Panc1 (cell line): ENCODE measurements at regions not wholly inside any gene's neighbourhood (a gene's known extent, or its start where the extent isn't known, plus 50 kb on each side); places are given as distances from the start of the nearest gene placed in this dataset.

ENCODE experiments used
- ATAC-seq: fragments of 200-7000 bp; cut with Tn5 transposase; 2 replicates; pipeline ENCODE4 v1.9.1; 2020; ENCODE audit warnings: mild to moderate bottlenecking, moderate library complexity
- BruUV-seq: library from RNA; stranded (reverse); fragments of 400-500 nt; replicated peaks from 2 replicates; lab custom pipeline; 2021; lab: Mats Ljungman, UMichigan
- CTCF ChIA-PET: fragments of 300-600 bp; sonication (Branson Sonifier 250); formaldehyde crosslinking; loops from one replicate; lab custom pipeline; 2022; ENCODE audit warnings: antibody characterized with exemption; lab: Charles Lee
- POLR2A ChIA-PET: fragments of 300-600 bp; sonication (Branson Sonifier 250); formaldehyde crosslinking; loops from one replicate; lab custom pipeline; 2022; ENCODE audit warnings: antibody characterized with exemption; lab: Charles Lee
- DNase-seq: peaks from one replicate; pipeline ENCODE4 v3.0.0-alpha.2; 2010; ENCODE audit warnings: low read depth, low spot score
- H3K27ac ChIP-seq: 2 replicates; pipeline ENCODE4 v1.5.1; 2011; ENCODE audit warnings: mild to moderate bottlenecking, low read length, inconsistent platforms
- H3K27me3 ChIP-seq: fragments of 200-500 bp; sonication (Bioruptor generic); 2 replicates; pipeline ENCODE4 v1.6.0; 2014; ENCODE audit warnings: low read length, inconsistent platforms; ENCODE audit not compliant: control insufficient read depth, insufficient read depth
- H3K36me3 ChIP-seq: fragments of 200-500 bp; sonication (Bioruptor generic); 2 replicates; pipeline ENCODE4 v1.5.1; 2014; ENCODE audit warnings: inconsistent platforms, mild to moderate bottlenecking, low read length, moderate library complexity; ENCODE audit not compliant: control insufficient read depth, insufficient read depth
- H3K4me1 ChIP-seq: 2 replicates; pipeline ENCODE4 v1.5.1; 2011; ENCODE audit warnings: inconsistent platforms, mild to moderate bottlenecking, low read length, moderate library complexity; ENCODE audit not compliant: control insufficient read depth, insufficient read depth
- H3K4me3 ChIP-seq, 2 experiments: 2 replicates each; pipeline ENCODE4 v1.5.1; 2011 to 2012; ENCODE audit warnings: low read depth in 2 of 2, low read length in 2 of 2, mild to moderate bottlenecking in 2 of 2, inconsistent platforms in 1 of 2, moderate library complexity in 1 of 2
- H3K9me3 ChIP-seq: fragments of 200-500 bp; sonication (Bioruptor generic); 2 replicates; pipeline ENCODE4 v1.5.1; 2014; ENCODE audit warnings: low read depth, mild to moderate bottlenecking, inconsistent platforms, low read length, moderate library complexity; ENCODE audit not compliant: control insufficient read depth, insufficient read depth
- CTCF ChIP-seq: fragments of 450-650 bp; IDR thresholded peaks from 2 replicates; pipeline ENCODE4 v1.5.1; 2017; ENCODE audit warnings: mild to moderate bottlenecking
- POLR2AphosphoS5 ChIP-seq: IDR thresholded peaks from 2 replicates; pipeline ENCODE4 v1.6.1; 2012; ENCODE audit warnings: mild to moderate bottlenecking, low read depth, low read length, moderate library complexity
- SIN3A ChIP-seq: IDR thresholded peaks from 2 replicates; pipeline ENCODE4 v1.6.1; 2012; ENCODE audit warnings: low read depth, mild to moderate bottlenecking, low read length, moderate library complexity, borderline replicate concordance; ENCODE audit not compliant: insufficient read depth
- TCF7L2 ChIP-seq: IDR thresholded peaks from 2 replicates; pipeline ENCODE4 v1.6.1; 2011; ENCODE audit warnings: mild to moderate bottlenecking, low read depth, low read length, inconsistent platforms
- in situ Hi-C: cut with HindIII; loops from 2 replicates; pipeline ENCODE4 v1.10.0; 2016; ENCODE audit warnings: low sequenced_read_pairs, low pct_unique_long_range_greater_than_20kb
- intact Hi-C: fragments of 100-400 bp; cut with micrococcal nuclease; formaldehyde crosslinking; loops from one replicate; pipeline ENCODE4 v1.10.0; 2022; ENCODE audit not compliant: unreplicated experiment
- TF ChIP-seq, protein P1 (sequence below), 2 experiments: IDR thresholded peaks; 2 replicates each; pipeline ENCODE4 v1.6.1; 2011 to 2012; ENCODE audit warnings: low read depth in 2 of 2, control low read depth in 1 of 2, low read length in 1 of 2, mild to moderate bottlenecking in 1 of 2, moderate library complexity in 1 of 2; ENCODE audit not compliant: insufficient read depth in 1 of 2

DNA sequence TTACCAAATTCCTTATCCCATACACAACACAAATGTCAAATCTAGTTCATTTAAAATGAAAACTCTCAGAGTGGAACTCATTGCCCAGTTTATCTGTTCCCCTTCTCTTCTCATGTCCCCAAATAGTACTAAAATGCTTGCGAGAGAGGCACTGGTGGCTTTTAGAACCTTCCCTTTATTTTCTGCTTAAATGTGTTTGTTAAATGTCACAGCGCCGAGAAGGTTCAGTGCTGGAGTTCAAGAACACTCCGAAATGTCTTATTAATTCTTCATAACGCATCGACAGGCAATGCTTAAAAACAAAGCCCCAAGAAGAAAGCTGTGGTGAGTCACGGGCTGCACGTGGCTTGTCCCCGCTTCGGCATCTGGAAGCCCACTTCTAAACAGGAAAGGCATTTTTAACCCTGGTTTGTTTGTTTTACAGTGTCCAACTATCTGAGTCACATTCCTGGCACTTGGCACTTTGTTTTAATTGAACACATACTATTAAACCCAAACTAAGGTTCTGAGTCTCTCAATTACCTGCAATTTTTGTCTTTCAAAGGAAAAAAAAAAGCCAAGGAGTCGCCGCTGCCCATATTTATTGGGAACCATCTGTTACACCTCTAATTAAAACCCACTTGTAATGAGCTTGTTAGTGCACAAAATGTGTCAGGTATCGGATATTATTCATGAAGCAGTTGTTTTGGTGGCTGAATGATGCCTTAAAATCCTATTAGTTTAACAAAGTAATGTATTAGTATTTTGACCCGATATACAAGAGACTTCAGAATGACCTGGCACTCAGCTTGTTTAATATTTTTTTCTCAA, 49.9 kb upstream of the MGMT start:
- H3K36me3 ChIP-seq, result no peaks in the 10 kb centered on the region
- H3K27me3 ChIP-seq, result peaks cover 21% of the 10 kb centered on the region
- TF ChIP-seq CTCF (no peak), POLR2AphosphoS5 (no peak), TCF7L2 (no peak), SIN3A (no peak)
- TF ChIP-seq, protein P1, sequence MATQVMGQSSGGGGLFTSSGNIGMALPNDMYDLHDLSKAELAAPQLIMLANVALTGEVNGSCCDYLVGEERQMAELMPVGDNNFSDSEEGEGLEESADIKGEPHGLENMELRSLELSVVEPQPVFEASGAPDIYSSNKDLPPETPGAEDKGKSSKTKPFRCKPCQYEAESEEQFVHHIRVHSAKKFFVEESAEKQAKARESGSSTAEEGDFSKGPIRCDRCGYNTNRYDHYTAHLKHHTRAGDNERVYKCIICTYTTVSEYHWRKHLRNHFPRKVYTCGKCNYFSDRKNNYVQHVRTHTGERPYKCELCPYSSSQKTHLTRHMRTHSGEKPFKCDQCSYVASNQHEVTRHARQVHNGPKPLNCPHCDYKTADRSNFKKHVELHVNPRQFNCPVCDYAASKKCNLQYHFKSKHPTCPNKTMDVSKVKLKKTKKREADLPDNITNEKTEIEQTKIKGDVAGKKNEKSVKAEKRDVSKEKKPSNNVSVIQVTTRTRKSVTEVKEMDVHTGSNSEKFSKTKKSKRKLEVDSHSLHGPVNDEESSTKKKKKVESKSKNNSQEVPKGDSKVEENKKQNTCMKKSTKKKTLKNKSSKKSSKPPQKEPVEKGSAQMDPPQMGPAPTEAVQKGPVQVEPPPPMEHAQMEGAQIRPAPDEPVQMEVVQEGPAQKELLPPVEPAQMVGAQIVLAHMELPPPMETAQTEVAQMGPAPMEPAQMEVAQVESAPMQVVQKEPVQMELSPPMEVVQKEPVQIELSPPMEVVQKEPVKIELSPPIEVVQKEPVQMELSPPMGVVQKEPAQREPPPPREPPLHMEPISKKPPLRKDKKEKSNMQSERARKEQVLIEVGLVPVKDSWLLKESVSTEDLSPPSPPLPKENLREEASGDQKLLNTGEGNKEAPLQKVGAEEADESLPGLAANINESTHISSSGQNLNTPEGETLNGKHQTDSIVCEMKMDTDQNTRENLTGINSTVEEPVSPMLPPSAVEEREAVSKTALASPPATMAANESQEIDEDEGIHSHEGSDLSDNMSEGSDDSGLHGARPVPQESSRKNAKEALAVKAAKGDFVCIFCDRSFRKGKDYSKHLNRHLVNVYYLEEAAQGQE (IDR thresholded peaks at IDR 0.05; ENCODE audit: insufficient read depth in 1 of 2, low read depth in 2 of 2, low read length in 1 of 2), result no peak
- no peak for DNase-seq
- POLR2A ChIA-PET, result no interaction called here
- no peak for ATAC-seq
- H3K9me3 ChIP-seq, result no peaks in the 10 kb centered on the region
- no peak overlapping the region for H3K4me3 ChIP-seq
- intact Hi-C loops (no loop called here), in situ Hi-C loops (no loop called here)
- no peak overlapping the region for H3K27ac ChIP-seq
- no peaks in the 10 kb centered on the region for H3K4me1 ChIP-seq
- CTCF ChIA-PET, result no interaction called here
- BruUV-seq, result no TSS peak
